ENCODE measurements at regions not wholly inside any gene's neighbourhood (a gene's known extent, or its start where the extent isn't known, plus 50 kb on each side); places are given as distances from the start of the nearest gene placed in this dataset.

DNA sequence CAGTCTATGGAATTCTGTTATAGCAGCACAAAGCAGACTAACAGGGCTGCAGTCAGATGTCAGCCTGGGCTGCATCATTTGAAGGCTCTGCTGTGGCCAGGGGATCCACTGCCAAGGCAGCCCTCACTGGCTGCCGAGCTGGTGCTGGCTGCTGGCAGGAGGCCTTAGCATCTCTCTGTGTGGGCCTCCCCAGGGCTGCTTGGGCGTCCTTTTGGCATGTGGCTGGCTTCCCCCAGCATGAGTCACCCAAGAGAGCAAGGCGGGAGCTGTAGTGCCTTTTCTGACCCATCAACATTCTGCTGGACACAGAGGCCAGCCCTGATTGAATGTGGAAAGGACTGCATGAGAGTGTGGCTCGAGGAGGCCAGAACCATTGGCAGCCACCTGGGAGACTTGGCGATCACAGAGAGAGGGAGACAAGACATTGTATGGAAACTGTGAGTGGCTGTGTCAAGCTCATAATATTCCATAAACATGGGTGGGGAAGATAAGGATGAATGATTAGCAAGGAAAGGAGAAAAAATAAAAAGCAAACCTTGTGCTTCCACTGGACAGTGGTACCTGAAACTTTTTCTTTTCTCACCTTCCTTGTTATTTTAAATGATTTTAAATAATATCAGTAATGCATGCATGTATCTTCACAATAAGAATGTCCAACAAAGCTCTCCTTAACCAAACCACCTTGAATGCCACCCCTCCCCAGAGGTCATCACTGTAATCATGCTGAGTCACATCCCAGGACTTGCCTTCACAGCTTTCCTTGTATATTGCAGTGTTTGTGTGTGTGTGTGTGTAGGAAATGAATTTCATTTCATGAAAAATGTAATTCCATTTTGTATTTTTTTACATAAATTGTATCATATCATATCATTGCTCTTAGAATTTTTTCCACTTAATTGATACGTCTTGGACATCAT lies 55.0 kb upstream of the VSX1 start:
- Mint-ChIP-seq H3K9me3 (ENCODE audit: insufficient read depth) (no peaks in the 10 kb centered on the region), H3K4me3 (no peak overlapping the region), H3K4me1 (no peaks in the 10 kb centered on the region), H3K27ac (no peak overlapping the region), H3K27me3 (peaks cover 29% of the 10 kb centered on the region)
- H3K36me3 ChIP-seq (replicated peaks in 1 of 2; ENCODE audit: control extremely low read depth in 1 of 2, control insufficient read depth in 1 of 2, extremely low read depth in 1 of 2, insufficient read depth in 2 of 2, low read length in 1 of 2), result no peaks in the 10 kb centered on the region
- H3K4me1 ChIP-seq (ENCODE audit: control insufficient read depth in 2 of 2, insufficient read depth in 2 of 2, low read length in 2 of 2), result no peaks in the 10 kb centered on the region
- peaks cover 0 to 2% (median 0%) of the 10 kb centered on the region in 4 experiments for H3K27me3 ChIP-seq (replicated peaks in 1 of 4; ENCODE audit: control extremely low read depth in 1 of 4, control insufficient read depth in 3 of 4, insufficient read depth in 4 of 4, low read length in 3 of 4)
- CTCF ChIA-PET, result no interaction called here
- DNase-seq (no peak), ATAC-seq (ENCODE audit: low read depth) (no peak)
- no peak overlapping the region for H3K9ac ChIP-seq (ENCODE audit: low read length)
- no peaks in the 10 kb centered on the region for H4K20me1 ChIP-seq (ENCODE audit: control insufficient read depth, insufficient read depth, low read length, poor library complexity, severe bottlenecking)
- H3K79me2 ChIP-seq (ENCODE audit: control insufficient read depth, insufficient read depth, low read length), result no peaks in the 10 kb centered on the region
- POLR2A ChIA-PET, result no interaction called here
- WGBS (ENCODE audit: insufficient coverage), result 80% methylated on average over 5 of the region's 6 CpGs
- no peak overlapping the region for H3K27ac ChIP-seq (ENCODE audit: low read length in 2 of 2)
- no peak overlapping the region for H3K4me2 ChIP-seq (replicated peaks; ENCODE audit: low read depth, low read length, poor library complexity, severe bottlenecking)
- intact Hi-C loops (cut with micrococcal nuclease), result no loop called here
- H3K9me3 ChIP-seq (ENCODE audit: control extremely low read depth in 1 of 3, control insufficient read depth in 2 of 3, insufficient read depth in 1 of 3, low read length in 2 of 3), result no peaks in the 10 kb centered on the region
- no peak overlapping the region for H2AFZ ChIP-seq (ENCODE audit: insufficient read depth, low read depth, low read length, poor library complexity, severe bottlenecking)
- H3K4me3 ChIP-seq (ENCODE audit: control extremely low read depth in 1 of 5, extremely low read depth in 1 of 5, insufficient read depth in 1 of 5, low read depth in 2 of 5, low read length in 4 of 5), result no peak overlapping the region
- TF ChIP-seq EZH2 (IDR thresholded peaks at IDR 0.05; ENCODE audit: borderline replicate concordance, insufficient read depth, low read depth, low read length, poor library complexity, severe bottlenecking), result no peak

DNA sequence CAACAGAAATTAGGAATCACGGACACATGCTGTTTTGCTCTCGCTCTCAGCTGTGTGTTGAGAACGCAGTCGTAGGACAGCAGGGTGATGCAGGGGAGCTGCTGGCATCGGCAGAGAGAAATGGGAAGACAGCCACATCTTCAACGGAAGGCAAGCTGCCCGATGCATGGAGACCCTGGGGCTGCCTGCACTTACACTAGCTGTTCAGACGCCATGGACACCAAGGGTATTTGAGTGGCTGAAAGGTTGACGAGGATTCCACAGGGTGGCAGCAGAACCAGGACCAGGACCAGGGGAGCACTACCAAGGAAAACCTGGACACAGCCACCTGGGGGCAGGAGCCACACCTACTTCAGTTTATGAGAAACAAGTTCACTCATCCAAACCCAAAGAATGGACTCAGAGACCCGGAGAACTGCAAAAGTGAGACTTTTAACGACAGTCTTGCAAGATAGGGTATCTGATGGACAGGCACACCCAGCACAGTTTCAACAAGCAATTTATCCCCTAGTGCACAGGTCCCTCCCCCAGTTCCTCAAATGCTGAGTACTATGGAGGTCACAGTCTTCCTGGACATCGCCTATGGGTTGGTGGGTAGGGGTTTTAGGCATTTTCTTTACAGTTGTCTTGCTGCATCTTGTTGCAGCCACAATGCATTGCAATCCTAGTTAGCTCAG lies 56.3 kb upstream of the ENTPD6 start:
- ChIA-PET CTCF (no interaction called here), POLR2A (no interaction called here)
- peaks cover 18% of the 10 kb centered on the region for H3K27me3 Mint-ChIP-seq
- H3K4me1 Mint-ChIP-seq, result no peaks in the 10 kb centered on the region
- no peak overlapping the region for H3K27ac Mint-ChIP-seq
- no peaks in the 10 kb centered on the region for H3K4me1 ChIP-seq (ENCODE audit: control insufficient read depth in 2 of 2, insufficient read depth in 2 of 2, low read length in 2 of 2)
- no peaks in the 10 kb centered on the region for H3K9me3 ChIP-seq (ENCODE audit: control extremely low read depth in 1 of 3, control insufficient read depth in 2 of 3, insufficient read depth in 1 of 3, low read length in 2 of 3)
- H3K79me2 ChIP-seq (ENCODE audit: control insufficient read depth, insufficient read depth, low read length), result no peaks in the 10 kb centered on the region
- no peaks in the 10 kb centered on the region for H4K20me1 ChIP-seq (ENCODE audit: control insufficient read depth, insufficient read depth, low read length, poor library complexity, severe bottlenecking)
- no peak overlapping the region for H3K27ac ChIP-seq (ENCODE audit: low read length in 2 of 2)
- no peak for DNase-seq
- no peaks in the 10 kb centered on the region for H3K9me3 Mint-ChIP-seq (ENCODE audit: insufficient read depth)
- H2AFZ ChIP-seq (ENCODE audit: insufficient read depth, low read depth, low read length, poor library complexity, severe bottlenecking), result no peak overlapping the region
- H3K4me2 ChIP-seq (replicated peaks; ENCODE audit: low read depth, low read length, poor library complexity, severe bottlenecking), result no peak overlapping the region
- H3K9ac ChIP-seq (ENCODE audit: low read length), result no peak overlapping the region
- TF ChIP-seq EZH2 (IDR thresholded peaks at IDR 0.05; ENCODE audit: borderline replicate concordance, insufficient read depth, low read depth, low read length, poor library complexity, severe bottlenecking) (no peak), CTCF (IDR thresholded peaks at IDR 0.05) (no peak)
- peaks cover 0 to 2% (median 0%) of the 10 kb centered on the region in 4 experiments for H3K27me3 ChIP-seq (replicated peaks in 1 of 4; ENCODE audit: control extremely low read depth in 1 of 4, control insufficient read depth in 3 of 4, insufficient read depth in 4 of 4, low read length in 3 of 4)
- WGBS (ENCODE audit: insufficient coverage), result 86% methylated on average over 11 of the region's 12 CpGs
- no peak overlapping the region for H3K4me3 ChIP-seq (ENCODE audit: control extremely low read depth in 1 of 5, extremely low read depth in 1 of 5, insufficient read depth in 1 of 5, low read depth in 2 of 5, low read length in 4 of 5)
- H3K4me3 Mint-ChIP-seq, result no peak overlapping the region
- no peaks in the 10 kb centered on the region for H3K36me3 ChIP-seq (replicated peaks in 1 of 2; ENCODE audit: control extremely low read depth in 1 of 2, control insufficient read depth in 1 of 2, extremely low read depth in 1 of 2, insufficient read depth in 2 of 2, low read length in 1 of 2)
- no peak for ATAC-seq (ENCODE audit: low read depth)
- intact Hi-C loops (cut with micrococcal nuclease), result no loop called here

Data from B cell (primary cell).